GM21723 (cell line): ENCODE measurements at regions not wholly inside any gene's neighbourhood (a gene's known extent, or its start where the extent isn't known, plus 50 kb on each side); places are given as distances from the start of the nearest gene placed in this dataset.

Source experiments
- ATAC-seq: cut with Tn5 transposase; IDR thresholded peaks from one replicate; pipeline ENCODE4 v1.9.1; 2021; ENCODE audit warnings: mild to moderate bottlenecking, moderate library complexity; ENCODE audit not compliant: unreplicated experiment

DNA sequence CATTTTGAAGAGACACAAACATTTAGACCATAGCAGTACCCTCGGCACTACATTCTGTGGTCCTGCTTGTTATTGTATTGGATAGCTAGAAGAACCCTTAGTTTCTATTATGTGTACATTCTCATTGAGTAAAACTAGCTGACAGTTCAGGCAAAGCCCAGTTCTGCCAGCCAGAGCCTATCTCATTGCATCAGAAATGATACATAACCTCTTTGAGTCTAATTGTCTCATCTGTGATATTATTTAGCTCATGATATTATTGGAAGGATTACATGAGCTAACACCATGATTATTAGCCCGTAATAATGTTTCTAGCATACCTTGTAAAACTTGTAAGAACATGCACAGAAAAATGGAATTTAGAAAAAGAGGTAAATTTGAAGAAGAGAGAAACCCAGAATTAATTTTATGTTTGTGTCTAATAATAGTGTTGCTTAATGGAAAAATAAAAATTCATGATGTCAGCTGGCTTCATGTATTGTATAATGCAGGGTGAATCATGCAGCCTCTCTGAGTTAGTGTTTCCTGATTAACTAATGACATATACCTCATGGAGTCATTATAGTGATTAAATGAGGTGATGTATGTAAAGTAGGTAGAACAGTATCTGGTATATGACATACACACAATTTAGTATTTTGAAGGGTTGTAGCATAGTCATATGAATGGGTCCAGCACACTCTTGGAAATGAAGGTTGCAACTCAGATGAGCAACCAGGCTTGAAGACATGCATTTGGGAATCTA, 339.4 kb upstream of the GRM7 start:
- no peak for ATAC-seq

DNA sequence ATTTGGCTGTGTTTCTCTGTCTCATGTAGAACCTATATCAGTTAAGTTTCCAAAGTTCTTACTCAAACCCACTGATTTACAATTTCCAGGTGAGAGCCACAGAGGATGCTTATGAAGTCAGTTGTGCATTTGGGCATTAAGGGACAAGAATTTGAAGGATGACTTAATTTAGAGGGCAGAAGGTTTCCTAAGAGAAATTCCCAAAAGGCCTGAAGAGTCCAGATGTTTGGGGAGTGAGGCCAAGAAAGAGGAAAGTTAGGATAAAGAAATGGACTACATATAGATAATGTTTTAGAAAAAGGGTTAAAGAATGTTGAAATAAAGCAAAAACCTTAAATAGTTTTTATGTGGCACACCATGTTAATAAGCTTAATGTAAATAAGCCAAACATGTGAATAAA, 338.7 kb upstream of the GRM7 start:
- no peak for ATAC-seq

DNA sequence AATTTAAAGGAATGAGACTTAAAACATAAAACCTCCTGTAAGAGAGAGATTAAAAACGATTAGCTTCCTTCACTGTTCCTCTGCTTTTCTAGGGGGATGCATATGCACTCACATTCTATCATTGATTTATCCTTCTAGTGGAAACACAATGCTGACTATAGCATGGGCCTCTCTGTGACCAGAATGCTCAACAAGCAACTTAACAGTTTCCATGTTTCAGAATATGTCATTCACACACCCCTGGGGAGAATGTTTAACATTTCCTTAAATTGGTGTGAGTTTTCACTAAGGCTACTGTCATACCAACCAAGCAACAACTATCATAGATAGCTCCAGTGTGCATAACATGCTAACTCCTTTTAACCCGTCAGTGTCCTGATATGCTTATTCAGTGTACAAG, 337.9 kb upstream of the GRM7 start:
- no peak for ATAC-seq

DNA sequence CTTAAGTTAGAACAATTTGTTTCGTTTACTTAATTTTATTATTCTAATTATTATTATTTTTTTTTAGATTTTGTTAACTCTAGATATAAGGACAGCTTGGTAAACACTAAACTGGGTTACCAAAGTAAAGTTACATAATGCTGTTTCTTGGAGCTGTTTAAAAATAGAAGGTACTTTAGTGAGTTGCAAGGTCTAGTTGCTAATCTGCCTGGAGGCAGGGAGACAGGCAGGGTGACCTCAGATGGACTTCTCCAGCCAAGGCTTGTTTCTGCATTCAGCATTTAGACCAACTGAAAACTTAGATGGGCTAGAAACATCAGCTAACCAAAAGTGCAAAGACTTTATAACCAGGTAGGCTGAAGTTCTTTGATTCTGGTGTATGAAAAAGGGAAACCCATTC, 336.4 kb upstream of the GRM7 start:
- ATAC-seq = no peak

DNA sequence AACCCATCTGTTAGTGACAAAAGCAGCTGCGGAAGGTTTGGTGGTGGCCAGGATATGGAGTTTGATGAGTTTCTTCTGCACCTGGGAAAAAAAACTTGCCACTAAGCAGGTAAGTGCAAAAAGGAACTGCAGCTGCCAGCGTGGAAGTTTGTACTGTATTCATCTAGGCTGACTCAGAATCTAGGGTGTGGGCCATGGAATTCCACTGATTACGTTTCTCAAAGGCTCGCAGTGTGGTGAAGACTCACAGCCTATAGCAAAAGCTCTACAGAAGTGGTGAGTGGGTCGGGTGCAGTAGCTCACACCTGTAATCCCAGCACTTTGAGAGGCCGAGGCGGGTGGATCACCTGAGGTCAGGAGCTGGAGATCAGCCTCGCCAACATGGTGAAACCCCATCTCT, 334.6 kb upstream of the GRM7 start:
- no peak for ATAC-seq

DNA sequence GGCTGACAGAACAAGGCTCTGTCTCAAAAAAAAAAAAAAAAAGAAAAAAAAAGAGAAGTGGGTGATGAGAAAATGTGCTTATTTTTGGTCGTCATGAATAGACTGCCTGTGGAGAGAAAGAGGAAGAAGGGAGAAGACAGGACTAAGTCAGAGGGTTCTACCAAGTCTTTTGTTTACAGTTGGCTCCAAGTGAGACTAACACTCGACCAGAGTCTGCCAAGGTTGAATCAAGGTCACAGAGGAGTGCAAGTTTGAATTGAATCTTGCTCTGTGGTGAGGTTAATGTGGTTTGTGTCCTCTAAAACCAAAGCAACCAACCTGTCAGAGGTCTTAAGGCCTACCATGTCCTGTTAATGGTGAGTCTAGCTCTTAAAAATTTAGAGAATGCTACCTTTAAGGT, 334.1 kb upstream of the GRM7 start:
- ATAC-seq = no peak

DNA sequence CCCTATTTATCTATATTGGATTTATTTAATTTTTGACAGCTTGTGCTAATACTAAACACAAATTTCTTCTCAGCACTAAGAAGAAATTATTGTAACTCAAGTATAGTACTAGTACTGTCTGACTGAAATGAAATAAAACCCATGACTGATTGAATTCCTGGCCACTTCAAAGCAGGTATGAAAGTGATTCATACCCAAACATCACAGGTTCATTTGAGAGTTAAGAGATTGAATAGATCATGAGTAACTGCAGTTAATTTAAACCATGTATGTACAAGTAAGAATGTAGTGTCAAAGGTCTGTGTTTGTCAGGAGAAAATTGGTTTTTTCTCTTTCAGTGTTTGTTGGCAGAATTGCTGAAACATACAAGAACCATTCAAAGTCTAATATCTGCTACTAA, 332.0 kb upstream of the GRM7 start:
- no peak for ATAC-seq

DNA sequence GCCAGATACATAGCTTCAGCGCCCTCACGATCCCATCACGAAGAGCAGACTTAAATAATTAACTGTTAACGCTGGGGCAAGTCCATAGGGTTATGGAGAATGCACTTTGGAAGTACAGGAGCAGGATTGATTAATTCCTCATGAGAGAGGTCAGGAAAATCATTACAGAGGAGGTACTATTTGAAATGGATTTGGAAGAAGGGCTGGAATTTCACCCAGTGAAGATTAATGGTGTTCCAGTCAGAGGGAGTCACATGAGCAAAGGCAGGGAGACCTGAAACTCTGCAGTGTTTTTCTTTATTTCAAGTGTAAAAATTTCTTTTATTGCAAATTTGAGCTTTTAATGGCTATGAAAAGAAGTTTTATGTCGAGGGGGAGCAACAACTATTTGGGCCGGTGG, 329.8 kb upstream of the GRM7 start:
- no peak for ATAC-seq

DNA sequence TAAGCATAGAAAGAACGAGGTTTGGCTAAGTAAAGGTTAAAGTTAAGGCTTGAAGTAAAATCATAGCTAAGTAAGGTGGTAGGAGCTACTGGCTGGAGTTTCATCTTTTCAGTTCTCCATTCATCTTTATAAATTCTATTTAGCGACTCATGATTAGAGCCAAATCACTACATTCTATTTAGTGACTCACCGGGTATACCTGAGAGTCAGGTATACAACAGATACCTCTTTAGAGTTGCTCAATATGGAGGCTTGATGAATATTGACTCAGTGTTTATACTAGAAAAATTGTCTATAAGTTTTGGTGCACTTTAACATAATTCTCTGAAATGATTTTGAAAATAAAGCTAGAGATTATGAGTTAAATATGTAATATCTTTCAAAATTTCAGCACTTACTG, 328.8 kb upstream of the GRM7 start:
- ATAC-seq = no peak

DNA sequence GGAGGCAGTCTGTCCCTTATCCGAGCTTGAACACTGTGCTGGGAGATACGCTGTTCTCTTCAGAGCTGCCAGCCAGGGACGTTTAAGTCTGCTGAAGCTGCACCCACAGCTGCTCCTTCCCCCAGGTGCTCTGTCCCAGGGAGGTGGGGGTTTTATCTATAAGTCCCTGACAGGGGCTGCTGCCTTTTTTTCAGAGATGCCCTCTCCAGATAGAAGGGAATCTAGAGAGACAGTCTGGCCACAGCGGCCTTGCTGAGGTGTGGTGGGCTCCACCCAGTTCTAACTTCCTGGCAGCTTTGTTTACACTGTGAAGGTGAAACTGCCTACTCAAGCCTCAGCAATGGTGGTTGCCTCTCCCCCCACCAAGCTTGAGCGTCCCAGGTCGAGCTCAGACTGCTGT, 319.9 kb upstream of the GRM7 start:
- no peak for ATAC-seq

DNA sequence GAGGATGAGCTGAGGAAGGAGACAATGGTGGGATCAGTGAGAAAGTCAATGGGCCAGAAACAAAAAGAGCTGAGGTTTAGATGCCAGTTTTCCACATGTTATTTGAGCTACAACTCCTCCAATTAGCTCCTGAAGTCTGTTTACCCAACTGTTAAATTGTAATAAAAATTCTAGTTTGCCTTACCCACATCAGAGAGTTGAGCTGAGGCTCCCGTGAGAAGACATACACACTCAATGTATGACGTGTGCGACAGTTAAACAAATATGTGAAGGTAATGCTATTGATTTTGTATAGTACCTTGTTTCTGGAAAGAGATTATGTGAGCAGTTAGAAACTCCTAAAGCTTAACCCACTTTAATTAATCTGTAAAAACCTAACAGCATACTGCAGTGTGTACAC, 318.1 kb upstream of the GRM7 start:
- no peak for ATAC-seq

DNA sequence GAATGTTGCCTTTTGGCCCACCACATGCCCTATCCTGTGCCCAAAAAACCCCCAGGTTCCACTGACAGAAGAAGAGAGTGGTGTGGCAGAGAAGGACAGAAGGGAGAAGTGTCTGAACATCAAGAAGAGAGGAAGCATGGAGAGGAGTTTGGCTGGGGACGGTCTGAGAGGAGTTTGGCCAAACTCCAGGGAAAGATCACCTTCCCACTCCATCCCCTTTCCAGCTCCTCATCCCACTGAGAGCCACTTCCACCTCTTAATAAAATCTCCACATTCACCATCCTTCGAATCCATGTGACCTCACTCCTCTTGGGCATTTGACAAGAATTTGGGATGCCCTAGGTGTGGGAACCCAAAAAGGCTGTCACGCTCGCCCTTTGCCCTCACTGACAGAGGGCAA, 311.6 kb upstream of the GRM7 start:
- no peak for ATAC-seq

DNA sequence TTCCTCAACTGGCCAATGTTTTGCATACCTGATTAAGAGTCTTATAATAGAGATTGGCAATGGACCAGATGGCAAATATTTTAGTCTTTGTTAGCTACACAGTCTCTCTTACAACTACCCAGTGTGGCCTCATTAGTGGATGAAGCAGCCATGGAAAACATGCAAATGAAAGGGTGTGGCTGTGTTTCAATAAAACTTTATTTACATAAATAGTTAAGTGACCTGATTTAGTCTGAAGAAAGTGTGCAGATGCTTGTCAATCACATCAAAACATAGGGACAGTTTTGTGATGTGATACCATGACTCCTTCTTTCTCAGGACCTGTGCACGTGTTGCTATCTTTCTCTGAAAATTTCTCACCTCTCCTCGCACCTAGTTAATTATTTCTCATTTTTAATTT, 309.8 kb upstream of the GRM7 start:
- no peak for ATAC-seq

DNA sequence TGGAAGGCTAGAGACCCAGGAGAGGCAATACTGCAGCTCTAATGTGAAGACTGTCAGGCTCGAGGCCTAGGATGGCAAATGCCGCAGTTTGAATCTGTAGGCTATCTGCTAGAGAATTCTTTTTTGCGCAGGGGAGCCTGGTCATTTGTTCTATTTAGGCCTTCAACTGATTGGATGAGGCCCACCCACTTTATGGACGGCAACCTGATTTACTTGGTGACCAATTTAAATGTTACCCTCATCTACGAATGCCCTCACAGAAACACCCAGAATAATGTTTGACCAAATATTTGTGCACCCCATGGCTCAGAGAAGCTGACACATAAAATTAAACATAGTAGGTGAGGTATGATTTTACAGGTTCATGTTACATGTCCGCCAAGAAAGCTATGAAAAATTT, 300.7 kb upstream of the GRM7 start:
- ATAC-seq = no peak

DNA sequence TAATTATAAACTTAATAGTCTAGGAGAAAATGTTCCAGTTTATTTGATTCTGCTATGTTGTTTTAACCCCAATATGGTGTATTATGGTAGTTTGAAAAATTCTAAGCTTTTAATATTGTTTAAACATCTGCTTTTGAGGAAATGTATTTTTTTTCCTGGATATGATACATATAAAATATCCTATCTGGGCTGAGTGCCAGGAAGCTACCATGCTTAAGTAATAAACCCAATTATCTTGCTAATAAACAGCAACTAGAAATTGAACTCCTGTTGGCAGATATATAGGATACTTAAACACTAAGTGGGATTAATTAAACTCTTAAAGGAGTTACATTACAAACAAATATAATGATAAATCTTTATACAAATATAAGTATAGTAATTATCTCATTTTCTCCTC, 293.7 kb upstream of the GRM7 start:
- no peak for ATAC-seq

DNA sequence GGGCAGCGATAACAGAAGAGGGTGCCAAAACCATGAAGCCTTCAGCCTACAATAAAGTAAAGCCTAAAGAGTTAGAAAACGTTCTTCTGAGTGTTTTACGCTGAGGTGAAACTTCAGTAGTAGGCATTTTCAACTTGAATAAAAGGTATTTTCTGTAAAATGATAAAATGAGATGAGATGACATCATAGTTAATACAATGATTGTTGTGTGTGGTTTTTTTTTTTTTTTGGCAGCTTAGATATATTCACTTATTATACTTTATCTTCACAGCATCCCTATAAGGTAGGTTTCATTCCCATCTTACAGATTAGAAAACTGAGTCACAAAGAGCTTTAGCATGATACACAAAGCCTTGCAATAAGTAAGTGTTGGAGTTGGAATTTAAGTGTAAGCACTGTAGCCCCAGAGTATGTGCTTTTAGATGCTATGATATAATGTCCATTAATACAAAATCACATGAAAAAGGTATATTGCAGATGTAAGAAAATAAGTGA, 291.9 kb upstream of the GRM7 start:
- no peak for ATAC-seq

DNA sequence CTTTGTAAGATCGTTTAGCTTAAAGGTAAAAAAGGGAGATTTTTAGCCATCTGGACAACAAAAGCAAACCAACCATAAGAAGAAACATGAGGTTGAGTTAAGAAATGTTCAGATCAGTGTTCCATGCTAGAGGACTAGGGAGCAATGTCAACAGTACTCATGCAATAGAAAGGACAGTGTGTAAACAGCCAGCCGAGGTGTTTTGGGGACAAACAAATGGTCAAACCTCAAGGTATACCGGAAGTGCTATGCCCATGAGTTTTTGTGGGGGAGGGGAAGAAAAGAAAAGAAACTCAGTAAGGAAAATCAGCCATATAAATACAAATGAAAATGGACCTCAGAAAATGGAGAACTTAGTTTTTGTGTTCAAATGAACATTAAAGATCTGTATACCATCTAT, 289.5 kb upstream of the GRM7 start:
- ATAC-seq = no peak

DNA sequence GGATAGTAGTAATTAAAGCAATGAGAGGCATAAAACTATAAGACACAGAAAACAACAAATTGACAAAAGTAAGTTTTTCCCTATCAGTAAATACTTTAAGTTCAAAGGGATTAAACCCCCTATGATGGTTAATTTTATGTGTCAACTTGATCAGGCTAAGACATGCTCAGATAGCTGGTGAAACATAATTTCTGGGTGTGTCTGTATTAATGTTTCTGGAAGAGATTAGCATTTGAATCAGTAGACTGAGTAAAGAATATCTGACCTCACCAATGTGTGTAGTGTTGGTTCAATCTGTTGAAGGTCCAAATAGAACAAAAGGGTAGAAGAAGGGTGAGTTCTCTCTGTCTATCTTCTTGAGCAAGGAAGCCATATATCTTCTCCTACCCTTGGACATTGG, 283.3 kb upstream of the GRM7 start:
- ATAC-seq = no peak

DNA sequence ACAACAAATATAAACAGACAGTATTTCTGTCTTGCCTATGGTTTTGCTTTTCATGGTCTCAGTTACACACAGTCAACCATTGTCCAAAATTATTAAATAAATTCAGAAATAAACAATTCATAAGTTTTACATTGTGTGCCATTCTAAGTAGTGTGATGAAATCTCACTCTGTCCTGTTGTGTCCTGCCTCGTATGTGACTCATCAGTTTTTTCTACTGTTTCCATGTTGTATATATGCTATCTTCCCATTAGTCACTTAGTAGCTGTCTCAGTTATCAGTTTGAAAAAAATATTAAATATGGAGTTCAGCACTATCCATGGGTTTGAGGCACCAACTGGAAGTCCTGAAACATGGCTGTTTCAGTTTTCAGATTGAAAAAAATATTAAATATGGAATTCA, 282.4 kb upstream of the GRM7 start:
- no peak for ATAC-seq

DNA sequence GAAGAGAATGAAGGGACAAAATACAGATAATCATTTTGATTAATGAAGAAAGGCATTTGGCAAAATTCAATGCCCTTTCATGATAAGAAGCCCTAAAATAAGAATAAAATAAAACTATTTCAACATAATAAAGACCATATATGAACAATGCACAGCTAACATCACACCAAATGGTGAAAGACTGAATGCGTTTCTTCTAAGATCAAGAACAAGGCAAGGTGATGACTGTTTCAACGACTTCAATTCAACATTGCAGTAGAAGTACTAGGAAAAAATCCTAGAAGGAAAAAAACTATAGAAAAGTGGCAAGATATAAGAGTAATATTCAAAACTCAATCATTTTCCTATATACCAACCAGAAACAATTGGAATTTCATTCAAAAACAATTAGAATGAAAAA, 280.1 kb upstream of the GRM7 start:
- ATAC-seq = no peak

DNA sequence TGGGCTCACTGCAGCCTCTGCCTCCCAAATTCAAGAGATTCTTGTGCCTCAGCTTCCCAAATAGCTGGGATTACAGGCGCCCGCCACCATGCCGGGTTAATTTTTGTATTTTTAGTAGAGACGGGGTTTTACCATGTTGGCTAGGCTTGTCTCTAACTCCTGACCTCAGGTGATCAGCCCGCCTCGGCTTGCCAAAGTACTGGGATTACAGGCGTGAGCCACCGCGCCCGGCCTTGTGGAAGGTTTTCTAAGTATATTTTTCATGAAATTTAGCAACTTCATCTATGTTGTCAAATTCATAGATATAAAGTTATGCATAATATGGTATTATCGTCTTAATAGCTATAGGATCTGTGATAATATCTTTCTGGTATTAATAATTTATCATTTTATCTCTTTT, 275.6 kb upstream of the GRM7 start:
- no peak for ATAC-seq

DNA sequence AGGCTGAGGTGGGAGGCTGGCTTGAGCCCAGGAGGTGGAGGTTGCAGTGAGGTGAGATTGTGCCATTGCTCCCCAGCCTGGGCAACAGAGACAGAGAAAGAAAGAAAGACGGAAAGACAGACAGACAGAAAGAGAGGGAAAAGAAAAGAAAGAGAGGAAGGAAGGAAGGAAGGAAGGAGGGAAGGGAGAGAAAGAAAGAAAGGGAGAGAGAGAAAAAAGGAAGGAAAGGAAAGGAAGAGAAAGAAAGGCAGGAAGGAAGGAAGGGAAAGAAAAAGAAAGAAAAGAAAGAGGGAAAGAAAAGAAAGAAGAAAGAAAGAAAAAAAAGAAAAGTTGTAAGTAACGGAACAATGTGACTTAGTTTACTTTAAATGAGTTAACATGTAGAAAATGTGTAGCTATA, 260.7 kb upstream of the GRM7 start:
- ATAC-seq = no peak

DNA sequence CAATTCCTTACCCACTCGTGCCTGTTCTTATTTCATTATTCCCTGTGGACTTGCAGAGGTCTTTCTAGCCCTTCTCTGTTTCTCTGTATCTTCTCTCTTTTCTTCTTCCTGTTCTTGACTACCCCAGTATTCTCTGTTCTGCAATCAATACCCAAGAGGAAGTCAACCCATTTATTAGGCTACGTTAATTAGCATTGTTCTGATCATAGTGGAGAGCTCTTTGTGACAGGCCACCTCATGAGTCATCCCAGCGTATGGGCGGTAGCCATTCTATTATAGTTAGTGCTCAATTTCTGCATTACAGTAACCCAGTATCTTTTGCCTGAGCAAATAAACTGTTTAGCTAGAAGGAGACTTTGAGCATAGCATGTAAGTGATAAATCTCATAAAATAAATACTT, 259.5 kb upstream of the GRM7 start:
- ATAC-seq = no peak
